NB4 (cell line): ENCODE measurements at regions not wholly inside any gene's neighbourhood (a gene's known extent, or its start where the extent isn't known, plus 50 kb on each side); places are given as distances from the start of the nearest gene placed in this dataset.

Source experiments
- DNase-seq: peaks from one replicate; pipeline ENCODE4 v3.0.0; 2010; ENCODE audit warnings: low read depth
- H3K4me3 ChIP-seq: one replicate; pipeline ENCODE4 v1.5.1; 2011; ENCODE audit warnings: mild to moderate bottlenecking, low read depth, low read length, moderate library complexity
- CTCF ChIP-seq: IDR thresholded peaks from one replicate; pipeline ENCODE4 v1.5.1; 2012; ENCODE audit warnings: low read depth, low read length
- MAX ChIP-seq: IDR thresholded peaks from 2 replicates; pipeline ENCODE4 v1.6.1; 2011; ENCODE audit warnings: low read depth, low read length
- MYC ChIP-seq: IDR thresholded peaks from 2 replicates; pipeline ENCODE4 v1.6.1; 2011; ENCODE audit warnings: low read depth, low read length
- POLR2A ChIP-seq: IDR thresholded peaks from 2 replicates; pipeline ENCODE4 v1.6.1; 2011; ENCODE audit warnings: mild to moderate bottlenecking; ENCODE audit not compliant: insufficient read length; ENCODE audit errors: extremely low read depth

- TF ChIP-seq CTCF (no peak), MYC (no peak), POLR2A (no peak), MAX (no peak)
- no peak for DNase-seq
- no peak overlapping the region for H3K4me3 ChIP-seq
These were observed 282.2 kb upstream of the EPHA7 start for GRCh38 chr6:93701526-93701925.

- TF ChIP-seq POLR2A (no peak), CTCF (no peak), MYC (no peak), MAX (no peak)
- no peak overlapping the region for H3K4me3 ChIP-seq
- DNase-seq: no peak
These were observed 266.1 kb upstream of the EPHA7 start for GRCh38 chr6:93685494-93685893.

GRCh38 chr6:93684339-93684738 lies 265.0 kb upstream of the EPHA7 start:
- TF ChIP-seq MYC (no peak), CTCF (no peak), MAX (no peak), POLR2A (no peak)
- no peak overlapping the region for H3K4me3 ChIP-seq
- DNase-seq: no peak

GRCh38 chr6:93679836-93680235 lies 260.5 kb upstream of the EPHA7 start:
- DNase-seq: peak; percentile 4
- TF ChIP-seq MAX (no peak), CTCF (no peak), MYC (no peak), POLR2A (no peak)
- no peak overlapping the region for H3K4me3 ChIP-seq

- DNase-seq: no peak
- no peak overlapping the region for H3K4me3 ChIP-seq
- no peak for TF ChIP-seq MYC
- no peak for TF ChIP-seq POLR2A
- no peak for TF ChIP-seq MAX
These were observed 259.6 kb upstream of the EPHA7 start for GRCh38 chr6:93678841-93679454.

- TF ChIP-seq MYC (no peak), POLR2A (no peak), CTCF (no peak), MAX (no peak)
- no peak for DNase-seq
- no peak overlapping the region for H3K4me3 ChIP-seq
These were observed 258.1 kb upstream of the EPHA7 start for GRCh38 chr6:93677264-93677965.
